HG03457 (cell line): ENCODE measurements at regions not wholly inside any gene's neighbourhood (a gene's known extent, or its start where the extent isn't known, plus 50 kb on each side); places are given as distances from the start of the nearest gene placed in this dataset.
"Not testable (repeated sequence)": the region's sequence is repeated elsewhere in the genome, so short reads cannot be mapped to it uniquely, and the experiment has no call there.

ENCODE experiments used
- ATAC-seq: cut with Tn5 transposase; IDR thresholded peaks from one replicate; pipeline ENCODE4 v1.9.1; 2021; ENCODE audit warnings: moderate number of reproducible peaks; ENCODE audit not compliant: unreplicated experiment

DNA sequence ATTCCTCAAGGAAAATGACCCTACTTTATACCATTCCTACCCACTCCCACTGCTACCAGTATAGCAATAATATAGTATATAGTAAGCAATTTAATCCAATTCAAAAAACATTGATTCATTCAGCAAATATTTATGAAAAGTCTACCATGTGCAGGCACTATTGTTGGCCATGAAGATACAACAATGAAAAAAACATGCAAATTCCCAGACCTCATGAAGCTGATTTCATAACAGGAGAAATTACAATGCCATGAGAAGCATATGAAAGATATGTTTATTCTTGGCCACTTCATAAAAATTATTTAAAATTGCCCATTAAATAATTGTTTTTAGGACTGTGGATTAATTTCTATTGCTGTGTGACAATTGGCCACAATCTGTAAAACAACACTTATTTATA, 315.8 kb upstream of the COL8A1 start:
- no peak for ATAC-seq

DNA sequence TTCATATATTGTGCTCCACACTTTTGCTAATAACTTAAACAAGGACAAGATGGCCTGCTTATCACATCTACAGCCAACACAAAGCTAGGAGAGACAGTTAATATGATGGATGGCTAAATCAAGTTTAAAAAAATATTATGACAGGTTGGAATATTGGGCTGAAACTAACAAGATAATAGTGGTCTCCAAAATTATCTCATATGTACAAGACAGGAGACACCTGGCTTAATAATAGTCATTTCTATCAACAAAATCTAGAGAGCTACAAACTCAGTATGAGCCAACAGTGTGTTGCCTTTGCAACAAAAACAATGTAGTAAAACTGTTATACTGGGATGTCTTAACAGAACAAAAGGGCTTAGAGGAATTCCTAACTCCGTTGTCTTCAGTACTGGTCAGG, 317.1 kb upstream of the COL8A1 start:
- no peak for ATAC-seq

DNA sequence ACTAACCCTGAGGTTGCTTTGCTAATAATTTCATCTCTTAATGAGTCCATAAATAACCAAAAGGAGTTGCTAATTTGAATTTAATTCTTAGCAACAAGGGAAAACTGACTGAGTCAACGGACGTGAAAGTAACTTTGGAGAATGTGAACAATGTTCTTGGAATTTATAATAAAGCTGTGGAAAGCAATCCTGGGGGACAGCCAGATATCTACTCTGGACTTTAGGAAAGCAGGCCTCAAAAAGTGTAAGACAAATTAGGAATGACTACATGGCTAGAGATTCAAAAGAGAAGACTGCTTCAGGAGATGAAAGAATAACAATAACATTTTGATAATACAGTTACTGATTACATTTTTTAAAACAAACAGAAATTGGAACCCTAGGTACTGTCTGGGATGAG, 318.4 kb upstream of the COL8A1 start:
- ATAC-seq: no peak

DNA sequence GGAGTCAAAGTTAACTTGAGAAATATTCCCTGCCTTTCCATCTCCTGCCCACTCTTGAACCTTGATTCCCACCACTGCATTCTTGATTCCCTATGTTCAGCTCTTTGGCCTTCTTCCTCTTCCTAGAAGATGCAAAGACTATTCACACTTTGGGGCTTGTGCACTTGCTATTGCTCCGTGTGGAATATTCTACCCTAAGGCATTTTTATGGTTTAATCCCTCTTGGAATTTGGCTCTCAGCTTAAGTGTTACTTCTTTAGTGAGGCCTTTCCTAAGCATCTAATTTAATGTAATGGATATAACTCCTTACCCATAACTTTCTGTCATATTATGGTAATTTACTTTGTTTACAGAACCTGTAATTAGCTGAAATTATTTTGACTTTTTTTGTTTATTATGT, 318.9 kb upstream of the COL8A1 start:
- ATAC-seq: no peak

DNA sequence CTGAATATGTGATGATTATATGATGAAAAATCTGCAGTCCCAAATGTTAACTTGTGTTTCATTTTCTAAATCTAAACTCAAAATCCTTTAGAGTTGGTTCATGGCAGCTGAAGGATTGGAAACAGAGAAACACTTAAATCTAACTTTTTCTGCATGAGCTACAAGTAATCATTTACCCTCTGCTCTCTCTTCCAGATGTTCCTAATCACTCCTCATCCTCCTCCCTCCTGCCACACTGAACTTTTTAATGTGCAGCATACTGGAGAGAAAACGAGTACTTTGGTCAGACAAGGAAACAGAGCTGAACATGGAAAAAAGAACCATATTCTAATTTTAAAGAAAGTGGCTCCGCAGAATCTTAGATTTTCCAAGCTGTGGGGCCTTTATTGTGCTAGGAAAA, 321.2 kb upstream of the COL8A1 start:
- no peak for ATAC-seq

DNA sequence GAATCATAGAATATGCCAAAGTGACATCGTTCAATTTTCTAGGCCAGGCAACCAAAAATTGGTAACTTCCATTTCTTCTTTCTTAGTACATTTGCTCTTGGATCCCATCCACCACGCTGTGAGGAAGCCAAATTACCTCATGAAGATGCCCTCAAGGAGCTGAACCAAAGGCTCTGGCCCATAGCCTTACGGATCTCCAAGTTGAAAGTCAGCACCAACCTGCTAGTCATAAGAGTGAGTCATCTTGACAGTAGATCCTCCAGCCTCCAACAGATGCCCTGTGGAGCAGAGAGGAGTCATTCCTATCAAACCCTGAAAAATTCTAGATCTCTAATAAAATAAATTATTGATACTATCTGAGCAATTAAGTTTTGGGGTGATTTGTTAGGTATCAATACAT, 322.5 kb upstream of the COL8A1 start:
- ATAC-seq: no peak

DNA sequence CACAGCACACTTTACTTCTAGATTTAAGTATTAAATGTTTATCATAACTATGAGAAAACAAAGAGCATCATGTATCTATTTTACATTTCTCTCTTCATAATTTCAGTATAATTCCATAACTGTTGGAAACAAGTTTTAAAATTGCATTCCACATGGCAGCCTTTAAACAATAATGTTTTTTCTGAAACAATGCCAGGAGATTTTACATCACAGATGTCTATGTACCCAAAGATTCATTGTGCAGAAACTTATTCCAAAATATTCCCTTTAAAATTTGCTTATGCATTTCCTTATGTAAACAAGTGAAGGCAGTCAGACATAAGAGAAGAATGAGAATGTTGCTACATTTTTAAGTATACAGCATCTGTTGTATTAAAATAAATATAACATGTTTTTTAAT, 324.9 kb upstream of the COL8A1 start:
- no peak for ATAC-seq

DNA sequence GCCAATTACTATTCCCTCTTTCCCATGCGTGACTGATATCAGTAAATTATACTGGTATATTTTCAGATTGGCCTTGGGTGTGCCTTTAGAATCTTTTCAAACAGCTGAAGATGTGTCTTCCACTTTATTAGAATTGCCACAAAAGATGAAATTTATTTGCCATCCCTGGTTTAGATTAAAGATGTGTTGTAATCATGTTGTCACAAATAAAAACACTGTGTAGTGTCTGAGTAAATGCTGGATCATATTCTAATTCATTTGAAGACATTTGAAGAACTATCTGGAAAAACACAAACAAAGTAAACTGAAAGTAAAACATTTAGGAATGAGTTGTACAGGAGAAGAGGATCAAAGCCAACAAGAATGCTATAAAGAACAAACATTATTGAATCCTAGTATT, 339.7 kb upstream of the COL8A1 start:
- ATAC-seq: no peak

DNA sequence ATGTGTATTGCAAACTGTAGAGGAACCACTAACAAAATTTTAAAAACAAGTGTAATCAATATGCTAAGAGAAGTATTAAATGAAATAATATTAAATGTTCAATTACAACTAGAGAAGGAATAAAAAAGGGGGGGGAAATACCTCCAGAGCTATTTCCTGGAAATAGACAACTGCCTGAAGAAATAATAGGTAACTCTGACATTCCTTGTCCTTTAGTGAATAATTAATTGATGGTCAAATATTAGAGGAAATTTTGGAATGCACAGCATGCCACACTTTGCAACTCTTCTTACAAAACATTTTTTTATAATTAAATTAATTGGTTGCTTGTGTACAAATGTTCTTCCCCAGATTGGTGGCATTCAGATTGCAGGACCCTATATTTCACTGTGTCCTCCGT, 342.6 kb upstream of the COL8A1 start:
- ATAC-seq: no peak

DNA sequence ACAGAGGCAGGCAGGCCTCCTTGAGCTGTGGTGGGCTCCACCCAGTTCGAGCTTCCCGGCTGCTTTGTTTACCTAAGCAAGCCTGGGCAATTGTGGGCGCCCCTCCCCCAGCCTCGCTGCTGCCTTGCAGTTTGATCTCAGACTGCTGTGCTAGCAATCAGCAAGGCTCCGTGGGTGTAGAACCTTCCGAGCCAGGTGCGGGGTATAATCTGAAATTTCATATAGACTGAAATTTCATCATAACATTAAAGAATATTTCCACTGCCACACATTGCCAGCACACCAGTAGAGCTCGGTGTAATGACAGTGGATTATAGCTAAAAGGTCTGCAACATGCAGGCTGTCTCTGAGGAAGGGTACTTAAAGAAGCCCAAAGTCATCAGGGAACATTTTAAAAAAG, 344.3 kb upstream of the COL8A1 start:
- not testable (repeated sequence) for ATAC-seq

DNA sequence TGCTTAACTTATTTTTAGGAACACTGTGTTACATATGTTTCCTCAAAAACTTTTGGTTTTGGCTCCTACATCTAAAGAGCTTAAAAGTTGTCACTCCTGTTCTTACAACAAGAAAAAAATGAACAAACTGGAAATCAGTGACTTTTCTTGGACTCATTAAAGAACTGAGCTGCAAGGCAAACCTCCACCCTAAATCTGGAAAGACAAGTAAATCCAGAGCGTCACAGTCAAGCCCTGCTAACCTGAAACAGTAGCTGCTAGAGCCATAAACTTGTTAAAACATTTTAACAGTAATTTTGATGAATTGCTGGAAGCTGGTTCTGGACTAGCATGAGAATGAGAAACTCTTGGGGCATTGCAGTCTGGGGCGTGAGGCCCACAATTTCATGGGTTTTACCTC, 350.5 kb upstream of the COL8A1 start:
- no peak for ATAC-seq

DNA sequence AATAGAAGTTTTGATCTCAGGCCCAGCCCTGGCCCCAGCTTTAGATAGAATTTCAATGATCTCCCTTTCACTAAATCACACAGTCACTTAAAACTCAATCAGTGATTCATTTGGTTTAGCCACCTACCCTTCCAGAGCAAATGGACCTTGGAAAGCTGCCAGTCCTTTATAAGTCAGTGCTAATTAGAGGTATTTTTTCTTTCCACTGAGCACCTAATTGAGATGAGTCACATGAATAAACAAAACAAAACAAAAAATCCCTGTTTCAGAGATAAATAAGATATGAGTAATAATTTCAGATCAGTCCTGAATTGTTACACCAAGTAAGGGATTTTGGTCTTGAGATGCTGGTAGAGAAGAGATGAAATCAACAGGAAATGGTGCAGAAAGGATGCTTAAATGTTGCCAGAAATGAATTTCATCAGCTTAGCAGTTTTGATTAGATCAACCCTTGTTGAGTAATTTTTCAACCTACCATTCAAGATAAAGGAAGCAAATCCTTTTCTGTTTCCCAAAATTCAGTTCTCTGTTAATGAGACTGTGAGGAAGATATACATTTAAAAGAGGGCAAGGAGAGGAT, 352.0 kb upstream of the COL8A1 start:
- ATAC-seq: no peak

DNA sequence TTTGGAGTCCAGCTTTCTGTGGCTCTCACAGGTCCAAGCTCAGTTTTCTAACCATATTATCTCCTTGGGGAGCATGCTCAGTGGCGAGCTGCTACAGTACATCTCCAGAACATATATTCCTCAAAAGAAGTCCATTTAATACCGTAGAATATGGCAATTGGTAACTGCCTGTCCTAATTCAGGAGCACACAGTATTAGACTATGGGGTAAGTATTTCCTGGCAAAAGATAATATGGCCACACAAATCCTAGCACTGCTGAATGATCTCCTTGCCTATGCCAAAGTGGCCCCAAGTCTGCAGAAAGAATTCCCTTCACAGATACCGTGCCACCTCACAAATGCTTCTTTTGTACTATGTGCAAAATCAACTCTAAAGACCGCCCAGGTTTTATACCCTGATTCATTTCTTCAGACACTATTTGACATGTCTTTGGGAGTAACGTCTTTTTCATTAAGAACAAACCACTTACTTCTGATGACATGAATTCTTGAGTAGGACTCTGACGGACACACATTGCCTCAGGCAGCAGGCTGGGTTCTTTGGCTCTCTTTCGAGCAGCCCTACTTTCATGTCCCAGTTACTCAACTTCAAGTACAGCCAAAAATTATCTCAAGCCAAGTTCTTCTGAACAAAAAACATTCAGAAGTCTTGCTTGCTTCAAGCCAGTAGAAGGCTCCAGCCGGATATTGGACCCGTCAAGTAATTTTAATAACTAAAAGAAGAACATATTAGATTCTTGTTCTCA, 368.3 kb upstream of the DCBLD2 start:
- ATAC-seq: no peak

DNA sequence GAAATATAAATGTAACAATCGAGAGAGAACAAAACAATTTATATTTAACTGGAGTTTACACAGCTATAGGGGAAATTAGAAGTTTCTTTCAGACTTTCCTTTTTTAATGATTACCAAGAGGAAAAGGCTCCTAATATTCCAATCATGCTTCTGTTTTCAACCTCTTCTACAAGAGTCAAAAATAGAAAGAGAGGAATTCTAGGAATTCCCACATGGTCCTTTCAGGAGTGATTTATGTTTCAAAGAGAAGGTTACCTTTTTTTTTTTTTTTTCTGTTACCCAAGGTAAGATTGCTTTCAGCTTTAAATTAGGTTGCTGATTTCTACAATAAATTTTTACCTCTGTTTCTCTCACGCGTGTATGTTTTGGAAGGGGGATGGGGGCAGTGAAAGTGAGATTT, 355.3 kb upstream of the DCBLD2 start:
- ATAC-seq: no peak

DNA sequence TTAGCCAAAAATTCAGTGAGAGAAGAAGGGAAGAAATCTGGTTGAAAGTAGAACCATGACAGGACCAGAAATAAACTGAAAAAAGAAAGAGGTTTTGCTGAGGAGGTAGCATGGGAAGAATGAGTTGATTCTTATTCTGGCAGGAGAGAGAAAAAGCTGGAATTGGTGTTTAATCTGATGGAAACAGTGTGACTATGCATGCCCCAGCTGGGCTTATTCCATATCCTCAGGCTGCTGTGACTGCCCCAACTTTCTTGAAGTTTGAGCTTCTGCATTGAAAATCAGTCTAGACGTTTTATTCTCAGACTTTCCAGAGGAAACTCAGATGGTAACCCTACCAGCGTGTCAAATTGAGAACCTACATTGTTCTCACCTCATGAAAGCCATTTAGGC, 352.5 kb upstream of the DCBLD2 start:
- no peak for ATAC-seq

DNA sequence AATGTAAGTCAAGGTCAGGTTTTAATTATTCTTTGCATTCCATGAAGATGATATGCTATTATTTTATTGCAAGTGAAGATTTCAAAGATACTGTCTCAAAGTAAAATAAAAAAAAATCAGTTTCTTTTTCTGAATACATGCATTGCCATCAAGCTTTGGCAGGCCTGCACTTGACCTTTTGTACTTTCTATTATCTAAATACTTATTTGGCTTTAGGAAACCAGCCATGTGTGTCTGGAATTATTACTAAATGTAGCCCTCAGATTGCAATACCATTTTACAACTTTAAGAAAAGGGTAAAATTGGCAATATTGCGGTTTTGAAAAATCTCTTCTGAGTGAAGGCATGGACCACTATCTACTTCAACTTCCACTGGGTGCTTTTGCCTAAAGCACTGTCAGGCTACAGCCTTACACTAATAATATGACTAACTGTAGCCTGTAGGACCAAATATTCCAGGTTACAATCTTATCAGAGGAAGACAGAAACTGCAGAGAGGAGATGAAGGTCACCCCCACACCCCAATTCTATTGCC, 349.4 kb upstream of the DCBLD2 start:
- ATAC-seq: no peak

DNA sequence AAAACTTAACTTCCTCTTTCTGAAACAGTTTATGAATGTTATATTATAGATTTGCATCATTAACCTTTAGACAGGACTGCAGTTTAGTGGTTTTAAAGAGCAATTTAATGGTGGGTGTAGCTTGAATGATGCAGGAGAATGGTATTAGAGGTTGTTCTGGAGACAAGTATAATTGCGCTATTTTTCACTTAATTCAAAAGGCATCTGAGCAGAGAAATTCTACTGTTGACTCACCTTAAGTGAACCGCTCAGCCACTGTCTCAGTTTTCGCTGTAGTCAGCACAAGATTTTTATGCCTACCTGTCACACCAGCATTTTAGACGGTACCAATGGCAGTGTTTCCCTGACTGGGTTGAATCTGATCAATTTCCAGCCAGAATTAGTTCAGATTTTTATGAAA, 348.8 kb upstream of the DCBLD2 start:
- ATAC-seq: no peak

DNA sequence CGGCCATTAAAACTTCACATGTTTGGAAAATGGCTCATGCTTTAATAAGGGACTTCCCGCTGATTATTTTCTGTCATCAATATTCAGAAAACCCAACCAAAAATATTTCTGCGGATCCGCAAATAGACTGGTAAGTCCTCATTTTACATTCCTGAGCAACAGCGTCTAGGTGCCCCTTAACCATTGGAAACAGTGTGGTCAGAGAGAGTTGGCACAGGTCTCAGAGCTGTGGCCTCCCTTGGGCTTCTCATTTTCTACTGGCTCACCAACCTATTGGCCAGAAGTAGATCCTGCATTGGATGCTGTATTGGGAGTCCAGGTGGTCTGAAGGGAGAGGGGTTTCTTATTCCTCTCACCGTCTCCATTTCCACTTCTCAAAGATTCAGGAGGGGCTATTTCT, 348.1 kb upstream of the DCBLD2 start:
- no peak for ATAC-seq

DNA sequence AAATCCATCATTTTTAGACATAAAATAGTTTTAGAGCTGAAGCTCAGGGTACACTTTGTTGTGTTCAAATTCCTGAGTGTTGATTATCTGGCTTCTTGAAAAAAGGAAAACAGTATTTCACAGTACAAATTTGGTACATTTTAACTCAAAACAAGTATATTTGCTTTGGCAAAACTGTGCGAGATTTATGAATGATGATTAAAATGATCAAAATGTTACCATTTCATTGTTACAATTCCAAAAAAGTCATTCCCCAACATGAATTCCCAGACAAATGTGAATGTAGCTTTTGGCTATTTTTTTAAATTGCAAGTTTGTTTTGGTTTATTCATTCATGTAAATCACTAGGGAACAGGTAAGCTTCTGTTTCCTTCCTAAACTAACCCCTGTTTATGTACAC, 347.4 kb upstream of the DCBLD2 start:
- ATAC-seq: no peak

DNA sequence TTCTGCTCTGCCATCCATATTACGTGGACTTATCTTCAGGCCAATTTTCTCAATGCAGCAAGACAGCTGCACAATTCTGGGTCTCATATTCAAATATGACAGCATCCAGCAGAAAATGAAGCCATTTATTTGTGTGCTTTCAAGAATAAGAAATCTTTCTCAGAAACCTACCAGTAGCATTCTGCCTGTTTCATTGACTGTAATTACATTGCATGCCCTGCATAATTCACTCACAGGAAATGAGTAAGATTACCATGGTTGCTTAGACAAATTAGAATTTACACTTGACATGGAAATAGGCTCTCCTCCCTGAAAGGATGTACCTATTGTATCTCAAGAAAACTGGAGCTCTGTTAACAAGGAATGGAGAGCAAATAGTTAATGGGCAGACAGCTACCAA, 346.6 kb upstream of the DCBLD2 start:
- ATAC-seq: no peak

DNA sequence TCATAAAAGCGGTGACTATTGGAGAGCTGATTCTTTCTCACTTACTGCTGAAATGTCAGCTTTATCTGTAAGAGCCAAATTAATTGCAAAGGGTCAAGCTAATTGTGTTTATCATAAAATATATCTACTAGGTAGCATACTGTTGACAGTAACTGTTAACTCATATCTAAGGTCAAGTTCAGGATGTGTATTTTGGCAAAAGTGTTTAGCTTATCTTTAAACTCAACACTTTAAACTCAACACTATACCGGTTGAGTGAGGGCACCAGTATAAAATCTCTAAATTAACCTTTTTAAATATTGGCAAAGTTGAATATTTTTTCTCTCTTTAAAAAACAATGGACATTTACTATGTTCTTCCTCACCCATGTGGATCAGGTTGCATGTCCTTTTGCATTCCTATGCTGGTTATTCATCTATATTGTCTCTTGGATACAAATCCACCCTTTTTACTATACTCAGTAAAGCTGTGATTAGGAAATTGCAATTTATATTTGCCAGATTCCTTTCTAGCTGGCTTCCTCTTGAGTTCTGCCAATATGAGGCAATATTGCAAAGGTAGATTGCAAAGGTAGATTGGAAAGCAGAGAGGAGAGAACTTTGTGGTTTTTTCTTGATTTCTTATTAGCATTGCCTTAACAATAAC, 344.6 kb upstream of the DCBLD2 start:
- no peak for ATAC-seq

DNA sequence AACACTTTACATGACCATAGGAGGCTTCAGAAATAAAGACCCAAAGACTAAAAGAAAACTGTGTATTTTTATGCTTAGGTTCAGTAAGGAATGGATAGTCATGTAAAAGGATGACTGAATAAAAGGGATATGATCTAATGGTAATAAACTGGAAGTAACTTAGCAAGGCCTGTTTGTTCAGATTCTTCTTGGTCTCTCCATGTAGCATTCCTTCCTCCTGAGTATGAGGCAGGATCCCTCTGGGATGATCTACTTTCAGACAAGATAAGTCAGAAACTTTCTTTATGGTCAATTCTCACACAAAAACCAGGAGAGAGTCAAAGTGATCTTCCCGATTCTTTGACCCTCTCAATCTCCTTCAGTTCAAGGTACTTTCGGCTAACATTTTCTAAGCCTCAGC, 340.8 kb upstream of the DCBLD2 start:
- ATAC-seq: no peak
